ENCODE measurements at regions not wholly inside any gene's neighbourhood (a gene's known extent, or its start where the extent isn't known, plus 50 kb on each side); places are given as distances from the start of the nearest gene placed in this dataset.

GRCh38 chr3:150357923-150358607, 50.0 kb upstream of the TSC22D2 start:
- TF ChIP-seq CTCF (IDR thresholded peaks at IDR 0.05; ENCODE audit: unreplicated experiment in 3 of 3) = no peak
- peak overlapping the region in 1 of 3 experiments; percentile 29 for H3K27ac Mint-ChIP-seq
- H3K27me3 Mint-ChIP-seq (ENCODE audit: low read depth) = no peaks in the 10 kb centered on the region
- no peaks in the 10 kb centered on the region for H3K4me1 Mint-ChIP-seq
- H3K4me3 Mint-ChIP-seq = no peak overlapping the region
- no peaks in the 10 kb centered on the region for H3K9me3 Mint-ChIP-seq
- H3K36me3 Mint-ChIP-seq (ENCODE audit: low read depth) = no peaks in the 10 kb centered on the region

GRCh38 chr3:150357140-150357539, 51.0 kb upstream of the TSC22D2 start:
- TF ChIP-seq CTCF (IDR thresholded peaks at IDR 0.05; ENCODE audit: unreplicated experiment in 3 of 3) = no peak
- H3K4me1 Mint-ChIP-seq = no peaks in the 10 kb centered on the region
- H3K27ac Mint-ChIP-seq = no peak overlapping the region
- no peaks in the 10 kb centered on the region for H3K36me3 Mint-ChIP-seq (ENCODE audit: low read depth)
- no peaks in the 10 kb centered on the region for H3K27me3 Mint-ChIP-seq (ENCODE audit: low read depth)
- no peak overlapping the region for H3K4me3 Mint-ChIP-seq
- H3K9me3 Mint-ChIP-seq = no peaks in the 10 kb centered on the region

GRCh38 chr3:150355574-150355973, 52.5 kb upstream of the TSC22D2 start:
- no peaks in the 10 kb centered on the region for H3K9me3 Mint-ChIP-seq
- no peak overlapping the region for H3K4me3 Mint-ChIP-seq
- no peak overlapping the region for H3K27ac Mint-ChIP-seq
- H3K27me3 Mint-ChIP-seq (ENCODE audit: low read depth) = no peaks in the 10 kb centered on the region
- H3K36me3 Mint-ChIP-seq (ENCODE audit: low read depth) = no peaks in the 10 kb centered on the region
- TF ChIP-seq CTCF (IDR thresholded peaks at IDR 0.05; ENCODE audit: unreplicated experiment in 3 of 3) = no peak
- H3K4me1 Mint-ChIP-seq = no peaks in the 10 kb centered on the region

GRCh38 chr3:150352931-150353330, 55.2 kb upstream of the TSC22D2 start:
- Mint-ChIP-seq H3K36me3 (ENCODE audit: low read depth) (no peaks in the 10 kb centered on the region), H3K4me1 (peaks cover 2% of the 10 kb centered on the region), H3K4me3 (no peak overlapping the region), H3K27me3 (ENCODE audit: low read depth) (no peaks in the 10 kb centered on the region), H3K9me3 (no peaks in the 10 kb centered on the region), H3K27ac (no peak overlapping the region)
- TF ChIP-seq CTCF (IDR thresholded peaks at IDR 0.05; ENCODE audit: unreplicated experiment in 3 of 3) = no peak

- Mint-ChIP-seq H3K4me1 (peaks cover 17% of the 10 kb centered on the region), H3K27ac (no peak overlapping the region), H3K4me3 (no peak overlapping the region), H3K36me3 (ENCODE audit: low read depth) (no peaks in the 10 kb centered on the region), H3K27me3 (ENCODE audit: low read depth) (no peaks in the 10 kb centered on the region), H3K9me3 (no peaks in the 10 kb centered on the region)
- TF ChIP-seq CTCF (IDR thresholded peaks at IDR 0.05; ENCODE audit: unreplicated experiment in 3 of 3) = no peak
Measured at GRCh38 chr3:150351398-150351797, 56.7 kb upstream of the TSC22D2 start.
